ENCODE measurements at regions not wholly inside any gene's neighbourhood (a gene's known extent, or its start where the extent isn't known, plus 50 kb on each side); places are given as distances from the start of the nearest gene placed in this dataset.

GRCh38 chr9:79208791-79209396, 362.9 kb upstream of the TLE4 start:
- Mint-ChIP-seq H3K27ac (no peak overlapping the region), H3K4me1 (peaks cover 7% of the 10 kb centered on the region), H3K27me3 (ENCODE audit: insufficient read depth, low read depth) (no peaks in the 10 kb centered on the region), H3K36me3 (no peaks in the 10 kb centered on the region), H3K4me3 (no peak overlapping the region), H3K9me3 (no peaks in the 10 kb centered on the region)
- Histone ChIP-seq H3K4me2 (no peak overlapping the region), H3K79me2 (ENCODE audit: low read depth) (no peaks in the 10 kb centered on the region), H3K36me3 (no peaks in the 10 kb centered on the region), H3K9me3 (ENCODE audit: low read depth) (no peaks in the 10 kb centered on the region), H4K20me1 (ENCODE audit: low read depth) (no peaks in the 10 kb centered on the region), H3K4me3 (no peak overlapping the region), H2AFZ (replicated peaks) (no peak overlapping the region), H3K27ac (no peak overlapping the region), H3K4me1 (peaks cover 11% of the 10 kb centered on the region), H3K27me3 (no peaks in the 10 kb centered on the region), H3K9ac (no peak overlapping the region), H3F3A (ENCODE audit: low read depth) (no peaks in the 10 kb centered on the region)
- no peak for DNase-seq (ENCODE audit: low spot score)
- TF ChIP-seq EZH2phosphoT487 (IDR thresholded peaks at IDR 0.05): no peak
- TF ChIP-seq EZH2 (IDR thresholded peaks at IDR 0.05): no peak
- TF ChIP-seq, protein P1, sequence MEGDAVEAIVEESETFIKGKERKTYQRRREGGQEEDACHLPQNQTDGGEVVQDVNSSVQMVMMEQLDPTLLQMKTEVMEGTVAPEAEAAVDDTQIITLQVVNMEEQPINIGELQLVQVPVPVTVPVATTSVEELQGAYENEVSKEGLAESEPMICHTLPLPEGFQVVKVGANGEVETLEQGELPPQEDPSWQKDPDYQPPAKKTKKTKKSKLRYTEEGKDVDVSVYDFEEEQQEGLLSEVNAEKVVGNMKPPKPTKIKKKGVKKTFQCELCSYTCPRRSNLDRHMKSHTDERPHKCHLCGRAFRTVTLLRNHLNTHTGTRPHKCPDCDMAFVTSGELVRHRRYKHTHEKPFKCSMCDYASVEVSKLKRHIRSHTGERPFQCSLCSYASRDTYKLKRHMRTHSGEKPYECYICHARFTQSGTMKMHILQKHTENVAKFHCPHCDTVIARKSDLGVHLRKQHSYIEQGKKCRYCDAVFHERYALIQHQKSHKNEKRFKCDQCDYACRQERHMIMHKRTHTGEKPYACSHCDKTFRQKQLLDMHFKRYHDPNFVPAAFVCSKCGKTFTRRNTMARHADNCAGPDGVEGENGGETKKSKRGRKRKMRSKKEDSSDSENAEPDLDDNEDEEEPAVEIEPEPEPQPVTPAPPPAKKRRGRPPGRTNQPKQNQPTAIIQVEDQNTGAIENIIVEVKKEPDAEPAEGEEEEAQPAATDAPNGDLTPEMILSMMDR (IDR thresholded peaks at IDR 0.05): no peak

DNA sequence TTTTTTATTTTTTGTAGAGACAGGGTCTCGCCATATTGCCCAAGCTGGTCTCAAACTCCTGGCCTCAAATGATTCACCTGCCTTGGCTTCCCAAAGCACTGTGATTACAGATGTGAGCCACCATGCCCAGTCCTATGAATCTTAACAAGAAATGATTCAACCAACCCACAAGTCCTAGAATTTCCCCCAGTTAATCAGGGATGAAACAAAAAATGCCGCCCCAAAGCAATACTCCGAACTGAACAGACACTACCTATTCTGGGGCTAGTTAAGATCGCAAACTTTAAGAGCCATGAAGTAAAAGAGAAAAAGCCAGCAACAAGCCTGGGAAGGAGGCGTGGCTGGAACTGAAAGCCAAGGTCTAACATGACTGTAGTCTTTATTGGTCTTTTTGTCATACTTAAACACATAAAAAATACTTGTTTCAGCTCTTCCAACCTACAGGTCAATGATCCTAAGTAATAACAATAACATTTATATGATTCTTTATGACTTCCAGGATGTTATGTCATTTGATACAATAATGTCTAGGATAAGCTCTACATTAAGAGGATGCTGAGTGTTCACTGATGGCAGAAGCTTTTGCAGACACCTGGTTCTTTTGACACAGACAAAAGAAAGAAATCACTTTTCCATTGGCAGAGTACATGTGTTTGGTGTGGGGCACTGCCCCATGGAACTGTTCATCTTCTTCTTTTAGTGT, 361.1 kb upstream of the TLE4 start:
- H4K20me1 ChIP-seq (ENCODE audit: low read depth): no peaks in the 10 kb centered on the region

GRCh38 chr9:79213417-79214125, 358.2 kb upstream of the TLE4 start:
- H3K36me3 Mint-ChIP-seq: no peaks in the 10 kb centered on the region
- Histone ChIP-seq H3K4me3 (no peak overlapping the region), H4K20me1 (ENCODE audit: low read depth) (no peaks in the 10 kb centered on the region), H3K9ac (no peak overlapping the region), H3K27me3 (no peaks in the 10 kb centered on the region), H3K9me3 (ENCODE audit: low read depth) (no peaks in the 10 kb centered on the region), H3K4me2 (no peak overlapping the region), H3K79me2 (ENCODE audit: low read depth) (no peaks in the 10 kb centered on the region), H3K36me3 (no peaks in the 10 kb centered on the region), H3K4me1 (peaks cover 12% of the 10 kb centered on the region), H2AFZ (replicated peaks) (no peak overlapping the region), H3F3A (ENCODE audit: low read depth) (no peaks in the 10 kb centered on the region), H3K27ac (no peak overlapping the region)
- no peak overlapping the region for H3K27ac Mint-ChIP-seq
- TF ChIP-seq EZH2 (IDR thresholded peaks at IDR 0.05) (no peak), EZH2phosphoT487 (IDR thresholded peaks at IDR 0.05) (no peak)
- TF ChIP-seq, protein P1 (IDR thresholded peaks at IDR 0.05): no peak
- H3K9me3 Mint-ChIP-seq: no peaks in the 10 kb centered on the region
- H3K27me3 Mint-ChIP-seq (ENCODE audit: insufficient read depth, low read depth): no peaks in the 10 kb centered on the region
- no peak for DNase-seq (ENCODE audit: low spot score)
- no peak overlapping the region for H3K4me3 Mint-ChIP-seq
- peaks cover 3% of the 10 kb centered on the region for H3K4me1 Mint-ChIP-seq

More for the DNA sequence above, 361.1 kb upstream of the TLE4 start:
- no peak overlapping the region for H3K9ac ChIP-seq
- TF ChIP-seq EZH2phosphoT487 (IDR thresholded peaks at IDR 0.05) (no peak), EZH2 (IDR thresholded peaks at IDR 0.05) (no peak)
- TF ChIP-seq, protein P1 (IDR thresholded peaks at IDR 0.05): no peak
- H3K4me1 ChIP-seq: peaks cover 20% of the 10 kb centered on the region
- H3K9me3 Mint-ChIP-seq: no peaks in the 10 kb centered on the region
- no peak overlapping the region for H3K27ac ChIP-seq
- H3K27me3 ChIP-seq: no peaks in the 10 kb centered on the region
- DNase-seq (ENCODE audit: low spot score): no peak
- no peaks in the 10 kb centered on the region for H3K79me2 ChIP-seq (ENCODE audit: low read depth)
- H3K4me2 ChIP-seq: no peak overlapping the region
- H3K36me3 ChIP-seq: no peaks in the 10 kb centered on the region
- no peak overlapping the region for H3K27ac Mint-ChIP-seq
- H3K27me3 Mint-ChIP-seq (ENCODE audit: insufficient read depth, low read depth): no peaks in the 10 kb centered on the region
- no peaks in the 10 kb centered on the region for H3F3A ChIP-seq (ENCODE audit: low read depth)
- no peak overlapping the region for H3K4me3 ChIP-seq
- no peak overlapping the region for H3K4me3 Mint-ChIP-seq
- no peaks in the 10 kb centered on the region for H3K36me3 Mint-ChIP-seq
- H3K9me3 ChIP-seq (ENCODE audit: low read depth): no peaks in the 10 kb centered on the region
- H2AFZ ChIP-seq (replicated peaks): no peak overlapping the region
- H3K4me1 Mint-ChIP-seq: peaks cover 10% of the 10 kb centered on the region
